NCI-H1092 (cell line): ENCODE measurements at regions not wholly inside any gene's neighbourhood (a gene's known extent, or its start where the extent isn't known, plus 50 kb on each side); places are given as distances from the start of the nearest gene placed in this dataset.
"Not testable (repeated sequence)": the region's sequence is repeated elsewhere in the genome, so short reads cannot be mapped to it uniquely, and the experiment has no call there.

Experiments used
- DNase-seq: peaks from one replicate; lab custom pipeline; 2025; lab: John Stamatoyannopoulos, UW

DNA sequence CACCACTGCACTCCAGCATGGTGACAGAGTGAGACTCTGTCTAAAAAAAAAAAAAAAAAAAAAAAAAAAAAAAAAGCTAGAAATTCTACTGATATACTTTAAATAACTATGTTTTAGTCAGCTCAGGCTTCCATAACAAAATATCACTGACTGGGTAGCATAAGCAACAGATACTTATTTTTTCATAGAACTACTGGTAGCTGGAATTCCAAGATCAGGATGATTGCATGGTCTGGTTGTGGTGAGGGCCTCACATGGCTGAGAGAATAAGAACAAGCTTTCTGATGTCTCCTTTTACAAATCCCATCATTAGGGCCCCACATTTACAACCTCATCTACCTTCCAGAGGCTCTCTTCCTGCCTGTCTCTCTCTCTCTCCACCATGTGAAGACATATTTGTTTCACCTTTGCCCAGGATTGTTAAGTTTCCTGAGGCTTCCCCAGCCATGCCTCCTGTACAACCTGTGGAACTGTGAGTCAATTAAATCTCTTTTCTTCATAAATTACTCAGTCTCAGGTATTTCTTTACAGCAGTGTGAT, 126.7 kb upstream of the SEMA3C start:
- DNase-seq = no peak

DNA sequence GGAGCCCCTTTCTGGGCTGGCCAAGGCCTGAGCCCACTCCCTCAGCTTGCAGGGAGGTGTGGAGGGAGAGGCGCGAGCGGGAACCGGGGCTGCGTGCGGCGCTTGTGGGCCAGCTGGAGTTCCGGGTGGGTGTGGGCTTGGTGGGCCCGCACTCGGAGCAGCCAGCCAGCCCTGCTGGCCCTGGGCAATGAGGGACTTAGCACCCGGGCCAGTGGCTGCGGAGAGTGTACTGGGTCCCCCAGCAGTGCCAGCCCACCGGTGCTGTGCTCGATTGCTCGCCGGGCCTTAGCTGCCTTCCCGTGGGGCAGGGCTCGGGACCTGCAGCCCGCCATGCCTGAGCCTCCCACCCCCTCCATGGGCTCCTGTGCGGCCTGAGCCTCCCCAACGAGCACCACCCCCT, 123.8 kb upstream of the SEMA3C start:
- not testable (repeated sequence) for DNase-seq

DNA sequence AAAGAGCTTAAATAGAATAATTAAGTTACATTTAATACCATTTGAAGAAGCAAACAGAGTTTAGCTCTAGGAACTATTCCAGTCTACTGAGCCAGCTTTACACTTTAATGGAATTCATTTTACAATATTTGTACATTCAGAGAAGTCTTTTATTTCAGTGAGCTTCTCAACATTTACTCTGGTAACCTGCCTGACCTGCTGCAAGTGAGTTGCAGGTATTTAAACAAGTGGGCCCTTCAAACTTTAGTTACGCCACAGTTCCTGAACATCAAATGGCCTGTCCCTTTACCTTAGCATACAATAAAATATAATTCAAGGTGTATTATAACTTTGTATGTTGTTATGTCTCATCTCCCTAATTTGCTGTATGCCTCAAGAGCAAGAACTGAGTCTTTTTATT, 121.6 kb upstream of the SEMA3C start:
- DNase-seq = no peak

DNA sequence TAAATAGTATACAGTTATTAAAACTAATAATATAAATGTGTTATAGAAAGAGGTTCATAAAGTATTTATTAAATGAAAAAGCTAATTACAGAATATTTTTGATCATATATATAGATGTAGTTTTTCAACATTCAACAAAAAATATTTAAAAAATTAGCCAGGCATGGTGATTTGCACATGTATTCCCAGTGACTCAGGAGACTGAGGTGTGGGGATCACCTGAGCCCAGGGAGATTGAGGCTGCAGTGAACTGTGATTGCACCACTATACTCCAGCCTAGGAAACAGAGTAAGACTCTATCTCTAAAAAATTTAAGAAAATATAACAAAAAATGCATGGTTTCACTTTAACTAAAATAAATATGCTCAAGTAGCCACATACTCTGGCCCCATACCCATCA, 118.0 kb upstream of the SEMA3C start:
- no peak for DNase-seq

DNA sequence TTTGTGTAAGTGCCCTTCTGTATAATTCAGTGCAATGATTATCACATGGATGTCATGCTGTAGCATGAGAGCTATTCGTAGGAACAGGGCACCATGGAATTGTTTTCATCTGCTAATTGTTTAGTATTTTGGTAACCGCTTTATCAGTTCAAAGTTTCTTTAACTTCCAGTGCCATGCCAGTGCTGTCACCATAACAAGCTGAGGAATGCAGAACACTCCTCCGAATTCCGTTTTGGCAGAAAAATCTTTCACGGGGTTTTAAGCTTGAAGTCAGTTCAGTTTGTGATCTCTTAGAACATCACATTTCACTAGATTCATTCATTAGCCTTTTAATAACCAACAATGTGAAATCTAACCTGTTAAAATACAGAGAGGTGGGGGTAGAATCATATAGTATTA, 117.2 kb upstream of the SEMA3C start:
- DNase-seq = no peak

DNA sequence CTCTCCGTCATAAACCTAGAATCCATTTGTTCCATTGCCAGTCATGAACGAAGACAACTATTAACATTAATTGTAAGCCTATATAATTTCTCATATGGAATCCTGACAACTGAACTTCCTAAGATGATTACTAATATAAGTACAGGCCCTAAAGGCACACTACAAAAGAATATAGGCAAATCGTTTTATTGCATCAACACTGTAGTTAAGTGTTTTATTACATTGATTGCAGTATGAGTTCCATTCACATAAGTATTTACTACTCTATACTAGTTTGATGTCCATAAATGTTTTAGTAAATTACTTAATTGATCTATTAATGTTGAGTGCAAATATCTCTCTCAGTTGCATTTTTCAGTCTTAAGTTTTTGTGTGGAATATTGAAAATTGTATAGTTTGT, 113.1 kb upstream of the SEMA3C start:
- no peak for DNase-seq

DNA sequence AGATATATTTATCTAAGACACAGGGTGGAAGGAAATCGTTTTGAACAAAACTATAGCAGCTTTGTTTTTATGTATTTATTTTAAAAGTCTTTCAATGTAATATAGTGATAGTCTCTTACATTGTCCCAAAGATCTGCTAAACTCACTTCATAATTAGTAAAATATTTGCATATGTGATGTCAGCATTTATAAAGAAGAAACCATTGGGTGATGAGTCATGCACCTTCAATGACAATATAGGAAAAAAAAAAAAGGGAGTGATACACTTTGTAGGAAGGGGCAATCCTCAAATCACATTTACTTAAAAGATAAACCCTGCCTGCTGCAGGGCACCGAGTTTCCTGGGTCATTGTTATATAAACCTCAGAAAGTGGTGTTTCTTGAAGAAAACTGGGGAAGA, 112.4 kb upstream of the SEMA3C start:
- DNase-seq = no peak

DNA sequence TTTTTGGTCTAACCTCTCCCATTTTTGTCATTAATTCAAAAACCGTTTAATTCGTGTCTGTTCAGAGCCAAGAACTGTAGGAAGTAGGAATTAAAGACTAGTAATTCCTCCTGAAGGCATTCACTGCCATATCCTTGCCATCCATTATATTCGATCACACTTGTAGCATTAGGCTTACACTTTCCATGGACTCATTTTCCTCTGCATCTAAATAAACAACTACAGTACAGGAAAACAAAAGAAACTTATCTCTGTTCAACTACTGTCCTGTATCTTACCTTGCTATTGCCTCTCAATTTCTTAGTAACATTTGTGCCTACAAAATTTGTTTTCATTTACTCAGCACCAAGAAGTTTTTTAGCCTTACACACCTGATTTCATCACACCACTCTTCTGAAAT, 111.6 kb upstream of the SEMA3C start:
- no peak for DNase-seq

DNA sequence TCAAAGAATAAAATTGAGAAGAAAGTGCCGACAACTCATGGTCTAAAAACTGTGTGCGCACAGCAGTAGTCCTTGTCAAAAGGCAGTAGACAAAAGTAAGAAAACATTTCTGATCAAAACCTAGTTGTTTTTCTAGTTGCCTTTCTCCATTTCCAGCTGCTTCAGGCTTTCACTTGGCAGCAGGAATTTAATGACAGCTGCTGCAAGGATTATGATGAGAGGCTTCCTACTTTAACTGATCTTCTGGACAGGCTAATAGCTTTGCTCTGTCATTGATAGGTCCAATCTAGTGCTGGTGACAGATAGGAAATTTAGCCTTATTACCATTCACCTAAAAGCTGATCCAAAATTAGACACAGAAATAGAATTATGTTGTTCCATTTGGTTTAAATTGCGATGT, 110.7 kb upstream of the SEMA3C start:
- DNase-seq = no peak

DNA sequence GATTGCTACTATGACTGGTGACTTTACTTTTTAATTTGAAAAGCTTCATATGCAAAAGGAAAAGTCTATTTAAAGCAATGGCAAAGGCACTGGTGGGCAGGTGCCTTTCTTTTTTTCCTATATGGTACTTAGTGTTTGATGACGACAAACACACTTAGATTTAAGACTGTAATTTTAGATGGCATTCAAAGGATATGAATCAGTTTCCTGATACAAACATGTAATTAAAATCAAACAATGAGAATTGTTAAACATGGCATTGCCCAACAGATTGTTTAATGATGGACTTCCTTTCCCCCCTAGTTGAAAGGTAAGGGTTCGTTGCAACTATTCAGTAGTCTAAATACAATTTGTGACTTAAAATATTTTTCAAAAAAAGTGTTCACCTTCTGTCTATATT, 106.5 kb upstream of the SEMA3C start:
- no peak for DNase-seq

DNA sequence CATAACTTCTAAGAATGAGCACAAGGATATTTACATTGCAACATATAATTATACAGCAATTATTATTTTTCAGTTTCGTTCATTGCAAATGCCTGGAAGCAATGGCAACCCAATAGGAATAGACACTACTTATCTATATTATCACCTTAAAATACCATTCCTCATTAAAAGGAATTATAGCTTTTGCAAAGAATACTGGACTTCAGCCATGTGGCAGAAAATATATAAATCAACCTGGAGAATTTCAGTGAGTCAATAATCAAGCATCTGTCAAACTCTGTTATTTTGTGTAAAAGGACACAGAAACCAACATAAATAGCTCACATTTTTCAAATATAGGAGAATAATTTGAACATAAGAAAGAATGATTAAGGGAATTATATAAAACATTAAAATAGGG, 96.1 kb upstream of the SEMA3C start:
- no peak for DNase-seq

DNA sequence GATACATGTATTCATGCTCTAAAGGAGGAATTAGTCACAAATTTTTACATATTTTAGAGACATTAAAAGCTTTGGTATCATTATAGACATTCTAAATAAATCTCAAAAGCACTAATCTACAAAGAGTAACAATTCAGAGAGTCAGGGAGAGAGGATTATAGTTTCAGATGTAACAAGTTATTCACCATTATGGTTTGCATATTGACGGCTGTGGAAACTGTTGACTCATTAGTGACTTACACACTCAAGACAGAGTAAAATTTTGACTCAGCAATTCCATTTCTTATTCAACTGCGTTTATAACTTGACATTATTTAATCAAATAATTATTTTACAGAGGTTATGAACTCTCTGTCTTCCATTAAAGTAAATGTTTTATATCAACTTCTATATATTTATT, 95.4 kb upstream of the SEMA3C start:
- DNase-seq = no peak

DNA sequence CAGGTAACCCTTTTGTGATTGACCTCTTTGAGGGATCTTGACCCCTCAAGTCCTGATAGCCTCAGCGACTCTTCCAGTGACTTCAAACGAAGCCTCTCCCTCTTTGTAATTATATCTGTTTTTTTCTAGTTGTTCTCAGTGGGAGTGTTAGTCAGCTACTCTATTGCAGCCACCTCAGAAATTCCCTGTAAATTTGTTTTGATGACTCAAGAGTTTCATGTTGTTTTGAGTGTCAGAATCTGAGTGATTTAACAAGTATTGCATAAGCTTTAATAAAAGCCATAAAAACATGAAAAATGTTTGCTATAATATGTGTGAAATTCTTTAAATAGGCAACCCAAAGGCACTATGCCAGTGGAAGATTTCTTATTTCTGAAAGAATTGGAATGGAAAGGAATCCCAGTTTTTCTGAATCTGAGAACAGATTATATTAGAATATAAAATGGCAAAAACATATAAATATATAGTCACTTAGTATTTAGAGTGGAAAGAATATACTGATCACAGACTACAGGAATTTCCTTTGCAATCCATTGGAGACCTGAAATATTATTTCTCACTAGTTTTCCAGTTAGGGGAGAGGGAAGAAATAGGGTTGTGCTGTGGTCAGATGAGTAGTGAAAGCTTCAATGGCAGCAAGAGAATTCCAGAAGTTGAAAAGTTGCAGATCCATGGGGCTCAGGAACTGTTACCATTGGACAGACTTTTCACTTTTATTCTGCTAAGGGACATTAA, 94.4 kb upstream of the SEMA3C start:
- DNase-seq = no peak

DNA sequence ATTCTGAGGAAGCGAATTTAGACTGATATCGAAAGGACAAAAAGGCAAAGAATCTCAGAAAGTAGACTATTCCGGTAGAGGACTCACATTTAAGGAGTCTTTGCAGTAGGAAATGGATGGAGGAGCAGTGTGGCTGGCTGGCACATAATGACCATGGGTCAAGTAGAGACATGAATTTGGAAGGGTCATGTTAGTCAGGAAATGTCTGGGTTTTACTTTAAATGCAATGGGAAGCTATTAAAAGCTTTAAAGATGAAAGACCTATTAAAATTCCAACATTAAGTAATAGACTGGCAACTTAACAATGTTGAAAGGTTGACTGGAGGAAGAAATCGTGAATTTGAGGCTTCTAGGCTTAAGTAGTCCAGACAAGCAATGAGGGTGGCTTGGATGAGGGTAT, 90.0 kb upstream of the SEMA3C start:
- no peak for DNase-seq

DNA sequence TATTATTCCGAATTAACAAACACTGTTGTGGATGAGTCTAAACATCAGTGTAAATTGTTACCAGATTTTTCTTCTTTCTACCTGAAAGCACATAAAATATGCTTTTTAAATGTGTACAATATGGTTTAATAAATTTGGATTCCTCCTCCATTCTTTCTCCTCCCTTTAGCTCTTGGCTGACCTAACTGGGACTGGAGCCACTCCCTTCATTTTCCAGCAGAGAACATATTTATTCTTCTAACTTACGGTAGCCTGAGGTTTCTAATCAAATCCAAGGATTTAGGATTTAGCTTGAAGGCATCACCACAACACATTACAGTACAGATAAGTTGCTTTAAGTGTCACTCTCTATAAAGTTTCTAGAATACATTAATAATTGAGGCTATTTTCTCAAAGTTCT, 88.2 kb upstream of the SEMA3C start:
- no peak for DNase-seq

DNA sequence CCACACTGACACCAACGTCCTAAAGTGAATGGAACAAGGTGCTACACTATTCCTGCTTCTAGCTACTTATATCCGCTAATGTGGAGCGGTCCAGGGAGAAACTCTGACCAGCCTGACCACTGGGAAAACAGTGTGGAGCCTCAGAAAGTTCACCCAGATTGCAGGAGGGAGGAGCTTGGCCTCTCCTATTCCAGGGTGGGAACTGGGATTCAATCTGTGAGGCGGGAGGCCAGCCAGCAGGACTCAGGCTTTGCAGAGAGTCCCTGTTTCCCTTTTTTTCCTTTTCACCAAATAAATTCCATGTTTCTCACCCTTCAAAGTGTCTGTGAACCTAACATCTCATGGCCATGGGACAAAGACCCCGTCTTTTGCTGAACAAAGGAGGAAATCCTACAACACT, 86.4 kb upstream of the SEMA3C start:
- DNase-seq = no peak

DNA sequence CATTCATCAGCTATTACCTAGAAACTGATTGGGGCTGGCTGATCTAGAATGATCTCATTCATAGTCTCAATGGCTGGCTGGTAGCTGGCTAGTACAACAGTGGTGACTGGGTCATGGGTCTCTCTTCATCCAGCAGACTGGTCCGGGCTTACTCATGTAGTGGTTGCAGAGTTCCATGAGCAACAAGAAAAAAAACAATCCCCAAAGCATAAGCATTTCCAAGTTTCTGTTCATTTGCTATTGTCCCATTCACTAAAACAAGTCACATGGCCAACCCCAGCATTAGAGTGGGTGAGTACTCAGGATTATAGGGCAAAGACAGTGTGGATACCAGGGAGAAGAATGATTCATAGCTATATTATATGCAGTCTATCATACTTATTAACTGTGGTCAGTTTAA, 85.2 kb upstream of the SEMA3C start:
- DNase-seq = no peak

DNA sequence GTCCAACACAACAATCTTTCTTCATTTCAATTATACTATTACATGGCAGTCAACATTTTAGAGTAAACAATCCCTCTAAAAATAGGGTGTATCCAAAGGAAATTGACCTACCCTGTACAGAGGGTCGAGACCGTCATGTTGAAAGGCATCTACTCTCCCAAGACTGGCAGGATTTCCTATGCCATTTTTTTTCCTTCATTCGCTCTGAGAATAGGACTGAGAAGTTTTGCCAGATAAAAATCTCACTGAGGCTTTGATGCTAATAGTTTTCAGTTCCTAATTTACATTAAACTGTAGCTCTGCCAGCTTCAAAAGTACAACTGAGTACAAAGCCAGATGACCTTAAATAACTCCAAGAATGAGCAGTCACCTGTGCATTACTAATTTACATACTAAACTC, 84.5 kb upstream of the SEMA3C start:
- DNase-seq = no peak

DNA sequence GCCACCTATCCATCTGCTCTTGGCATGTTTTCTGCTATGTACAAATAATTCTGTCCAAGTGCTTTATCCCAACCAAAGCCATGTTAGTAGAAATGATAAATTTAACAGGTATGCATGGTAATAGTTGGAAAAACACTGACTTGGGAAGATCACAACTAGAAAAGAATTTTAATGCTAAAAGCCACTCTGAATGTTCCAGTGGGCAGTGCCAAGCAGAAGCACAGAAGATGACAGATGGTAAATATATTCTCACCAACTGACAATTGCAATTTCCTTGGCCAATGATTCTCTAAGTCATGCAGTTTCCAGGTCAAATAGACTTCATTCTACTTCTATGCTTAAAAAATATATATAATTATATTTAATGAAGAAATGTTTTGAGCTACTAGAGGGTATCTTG, 83.6 kb upstream of the SEMA3C start:
- no peak for DNase-seq

DNA sequence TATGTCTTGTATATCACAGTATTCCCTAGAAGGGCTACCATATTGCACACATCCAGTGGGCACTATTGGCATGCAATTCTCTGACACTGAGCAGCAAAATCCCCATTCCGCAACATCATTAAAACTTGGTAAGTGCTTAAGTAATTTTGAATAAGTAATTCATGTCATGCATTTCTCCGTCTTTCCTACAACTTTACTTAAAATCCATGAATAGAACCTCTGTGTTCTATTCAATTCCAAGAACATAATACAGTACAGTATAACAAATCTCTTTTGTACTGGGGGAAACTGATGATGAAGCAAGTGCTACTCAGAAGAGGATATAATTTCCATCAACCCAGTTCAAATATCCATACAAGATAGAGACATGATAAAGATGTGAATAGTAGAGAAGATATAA, 80.9 kb upstream of the SEMA3C start:
- no peak for DNase-seq

DNA sequence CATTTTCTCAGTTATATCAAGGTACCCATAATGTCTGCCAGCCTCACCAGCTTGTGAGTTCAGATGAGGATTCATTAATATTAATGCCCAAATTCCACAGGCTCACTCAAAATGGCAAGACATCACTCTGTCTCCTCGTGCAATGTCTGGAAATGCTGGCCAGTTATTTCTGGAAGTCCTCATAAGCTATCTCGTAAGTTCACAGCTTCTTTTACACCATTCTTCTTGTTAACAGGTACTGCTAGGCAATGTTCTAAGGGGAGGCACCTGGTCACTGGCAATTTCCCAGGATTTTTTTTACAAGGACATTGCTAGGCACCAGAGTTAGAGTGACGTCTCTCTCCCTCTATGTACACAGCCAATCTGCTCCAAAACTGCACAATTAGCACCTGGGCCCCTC, 80.2 kb upstream of the SEMA3C start:
- DNase-seq = no peak

DNA sequence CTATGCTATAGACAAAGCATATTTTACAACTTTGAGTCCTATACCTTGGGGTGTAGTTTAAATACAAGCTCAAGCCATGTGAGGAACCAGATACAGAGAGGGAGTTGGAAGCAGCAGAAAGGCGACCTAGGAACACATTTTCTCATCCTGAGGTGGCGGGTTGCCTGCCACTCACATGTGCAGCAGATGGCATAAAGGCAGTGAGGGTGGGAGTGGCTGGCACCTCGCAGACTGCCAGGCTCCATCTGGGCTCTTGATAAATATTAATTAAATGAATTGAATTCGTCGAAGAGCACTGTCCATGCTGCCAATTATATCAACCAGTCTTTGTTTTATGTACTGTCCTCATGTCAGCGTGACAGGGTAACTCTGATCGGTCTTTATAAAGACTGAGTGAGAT, 79.0 kb upstream of the SEMA3C start:
- no peak for DNase-seq

DNA sequence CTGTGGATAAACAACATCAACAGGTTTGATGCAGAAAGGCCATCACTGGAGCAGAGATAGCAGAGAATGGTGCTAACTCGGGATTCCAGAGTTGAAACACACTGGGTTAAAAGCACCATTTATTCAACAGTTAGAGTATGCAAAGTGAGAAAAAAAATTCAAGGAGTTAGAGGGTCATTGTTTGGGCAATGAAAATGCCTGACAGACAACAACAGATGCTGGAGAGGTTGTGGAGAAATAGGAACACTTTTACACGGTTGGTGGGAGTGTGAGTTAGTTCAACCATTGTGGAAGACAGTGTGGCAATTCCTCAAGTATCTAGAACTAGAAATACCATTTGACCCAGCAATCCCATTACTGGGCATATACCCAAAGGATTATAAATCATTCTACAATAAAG, 77.4 kb upstream of the SEMA3C start:
- not testable (repeated sequence) for DNase-seq

DNA sequence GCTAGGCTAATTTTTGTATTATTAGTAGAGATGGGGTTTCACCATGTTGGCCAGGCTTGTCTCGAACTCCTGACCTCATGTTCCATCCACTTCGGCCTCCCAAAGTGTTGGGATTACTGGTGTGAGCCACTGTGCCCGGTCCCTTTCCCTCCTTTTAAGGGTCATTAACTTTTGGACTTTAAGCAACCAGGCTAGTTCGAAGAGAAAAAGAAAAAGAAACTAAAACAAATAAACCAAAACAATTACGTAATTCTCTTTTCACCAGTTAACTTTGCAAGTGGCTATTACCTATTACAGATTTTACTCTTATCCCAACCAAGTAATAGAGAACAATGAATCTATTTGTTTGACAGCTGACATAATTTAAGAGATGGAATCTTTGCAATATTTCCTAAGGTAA, 72.8 kb upstream of the SEMA3C start:
- DNase-seq = no peak
